B cell (primary cell): ENCODE measurements at regions not wholly inside any gene's neighbourhood (a gene's known extent, or its start where the extent isn't known, plus 50 kb on each side); places are given as distances from the start of the nearest gene placed in this dataset.

Experiments
- ATAC-seq: fragments of 200-7000 bp; cut with Tn5 transposase; one replicate; pipeline ENCODE4 v1.10.0; 2021; ENCODE audit warnings: low read depth, mild to moderate bottlenecking, moderate number of reproducible peaks, moderate library complexity
- CTCF ChIA-PET: fragments of 350-600 bp; sonication (Branson Sonifier 250); formaldehyde crosslinking; loops from one replicate; lab custom pipeline; 2021; ENCODE audit warnings: antibody characterized with exemption, inconsistent platforms; lab: Charles Lee
- POLR2A ChIA-PET: fragments of 350-600 bp; sonication (Branson Sonifier 250); formaldehyde crosslinking; loops from one replicate; lab custom pipeline; 2021; ENCODE audit warnings: antibody characterized with exemption; lab: Charles Lee
- DNase-seq: peaks from one replicate; pipeline ENCODE4 v3.0.0; 2013
- H2AFZ ChIP-seq: 2 replicates; pipeline ENCODE4 v1.6.1; 2012; ENCODE audit warnings: mild to moderate bottlenecking, low read depth, low read length; ENCODE audit not compliant: insufficient read depth, poor library complexity, severe bottlenecking
- H3K27ac ChIP-seq, 2 donors: 1 replicate in 1 of 2; 2 replicates in 1 of 2; pipeline ENCODE4 v1.5.1; 2012 to 2013; ENCODE audit warnings: low read length in 2 of 2, mild to moderate bottlenecking in 2 of 2, moderate library complexity in 1 of 2
- H3K27me3 ChIP-seq, 4 experiments: fragments of 200-600 bp in 1 of 4; sonication (generic) in 1 of 4; replicated peaks in 1 of 4; 1 replicate in 2 of 4; 2 replicates in 2 of 4; pipeline versions ENCODE4 v1.6.1 to v1.7.0; 2013 to 2016; ENCODE audit warnings: low read length in 3 of 4, mild to moderate bottlenecking in 2 of 4, mixed read lengths in 1 of 4, moderate library complexity in 1 of 4; ENCODE audit not compliant: insufficient read depth in 4 of 4, control insufficient read depth in 3 of 4; ENCODE audit errors: control extremely low read depth in 1 of 4
- H3K36me3 ChIP-seq, 2 experiments: replicated peaks in 1 of 2; 1 replicate in 1 of 2; 2 replicates in 1 of 2; pipeline versions ENCODE4 v1.6.1 to v1.7.1; 2013; ENCODE audit warnings: low read length in 1 of 2; ENCODE audit not compliant: insufficient read depth in 2 of 2, control insufficient read depth in 1 of 2; ENCODE audit errors: control extremely low read depth in 1 of 2, extremely low read depth in 1 of 2
- H3K4me1 ChIP-seq, 2 donors: fragments of 200-600 bp in 1 of 2; sonication (generic) in 1 of 2; 1 replicate in 1 of 2; 2 replicates in 1 of 2; pipeline versions ENCODE4 v1.5.1 to v1.6.1; 2013 to 2017; ENCODE audit warnings: low read length in 2 of 2; ENCODE audit not compliant: control insufficient read depth in 2 of 2, insufficient read depth in 2 of 2
- H3K4me2 ChIP-seq: replicated peaks from 2 replicates; pipeline ENCODE3; 2012; ENCODE audit warnings: mild to moderate bottlenecking, low read depth, low read length; ENCODE audit not compliant: poor library complexity, severe bottlenecking
- H3K4me3 ChIP-seq, 5 experiments: fragments of 200-600 bp in 1 of 5; sonication (generic) in 1 of 5; 1 replicate in 3 of 5; 2 replicates in 2 of 5; pipeline versions ENCODE4 v1.5.1 to v1.7.0; 2011 to 2016; ENCODE audit warnings: low read length in 4 of 5, mild to moderate bottlenecking in 4 of 5, low read depth in 2 of 5, control low read depth in 1 of 5, moderate library complexity in 1 of 5; ENCODE audit not compliant: insufficient read depth in 1 of 5; ENCODE audit errors: control extremely low read depth in 1 of 5, extremely low read depth in 1 of 5
- H3K79me2 ChIP-seq: fragments of 200-600 bp; sonication (generic); one replicate; pipeline ENCODE4 v1.6.0; 2016; ENCODE audit warnings: low read length; ENCODE audit not compliant: control insufficient read depth, insufficient read depth
- H3K9ac ChIP-seq: fragments of 200-600 bp; sonication (generic); 2 replicates; pipeline ENCODE4 v1.6.1; 2017; ENCODE audit warnings: mild to moderate bottlenecking, low read length, moderate library complexity
- H3K9me3 ChIP-seq, 3 donors: one replicate each; pipeline versions ENCODE4 v1.6.1 to v1.7.1; 2013; ENCODE audit warnings: low read length in 2 of 3; ENCODE audit not compliant: control insufficient read depth in 2 of 3, insufficient read depth in 1 of 3; ENCODE audit errors: control extremely low read depth in 1 of 3
- H4K20me1 ChIP-seq: 2 replicates; pipeline ENCODE4 v1.6.0; 2012; ENCODE audit warnings: mild to moderate bottlenecking, low read length; ENCODE audit not compliant: insufficient read depth, control insufficient read depth, poor library complexity, severe bottlenecking
- H3K27ac Mint-ChIP-seq: one replicate; pipeline ENCODE4 v1.8.0; 2021; ENCODE audit warnings: mixed read lengths
- H3K27me3 Mint-ChIP-seq: one replicate; pipeline ENCODE4 v1.8.0; 2021; ENCODE audit warnings: mixed read lengths
- H3K4me1 Mint-ChIP-seq: one replicate; pipeline ENCODE4 v1.8.0; 2021; ENCODE audit warnings: mixed read lengths
- H3K4me3 Mint-ChIP-seq: one replicate; pipeline ENCODE4 v1.8.0; 2021; ENCODE audit warnings: mixed read lengths
- H3K9me3 Mint-ChIP-seq: one replicate; pipeline ENCODE4 v1.8.0; 2022; ENCODE audit warnings: mixed read lengths; ENCODE audit not compliant: insufficient read depth
- EZH2 ChIP-seq: IDR thresholded peaks from 2 replicates; pipeline ENCODE4 v1.6.1; 2012; ENCODE audit warnings: borderline replicate concordance, low read depth, mild to moderate bottlenecking, moderate library complexity, low read length; ENCODE audit not compliant: insufficient read depth, poor library complexity, severe bottlenecking
- WGBS: methylation state at CpG from one replicate; pipeline ENCODE4 v1.1.5; 2013; ENCODE audit warnings: missing lambda C conversion rate; ENCODE audit not compliant: insufficient coverage; 5-methylcytosine and 5-hydroxymethylcytosine counted together
- intact Hi-C: fragments of 100-400 bp; cut with micrococcal nuclease; formaldehyde crosslinking; loops from one replicate; pipeline ENCODE4 v1.10.0; 2022
- TF ChIP-seq, protein P1 (sequence below): fragments of 200-600 bp; IDR thresholded peaks from one replicate; pipeline ENCODE4 v1.8.0; 2022; ENCODE audit warnings: antibody characterized with exemption, mild to moderate bottlenecking

DNA sequence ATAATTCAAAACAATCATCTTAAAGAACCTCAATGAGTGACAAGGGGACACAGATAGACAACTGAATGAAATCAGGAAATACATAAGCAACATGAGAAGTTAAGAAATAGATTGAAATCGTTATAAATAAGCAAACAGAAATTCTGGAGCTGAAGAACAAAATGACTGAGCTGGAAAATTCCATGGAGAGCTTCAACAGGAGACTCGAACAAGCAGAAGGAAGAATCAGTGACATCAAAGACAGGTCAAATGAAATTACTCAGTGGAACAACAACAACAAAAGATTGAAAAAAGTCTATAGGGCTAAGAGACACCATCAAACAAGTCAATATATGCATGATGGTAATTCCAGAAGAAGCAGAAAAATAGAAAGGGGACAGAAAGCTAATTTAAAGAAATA is 89.5 kb upstream of the ALKAL2 start:
- intact Hi-C loops: no loop called here
- no peaks in the 10 kb centered on the region for H3K79me2 ChIP-seq
- H3K36me3 ChIP-seq: no peaks in the 10 kb centered on the region
- no peaks in the 10 kb centered on the region for H3K4me1 Mint-ChIP-seq
- H3K4me3 ChIP-seq: no peak overlapping the region
- DNase-seq (no peak), ATAC-seq (no peak)
- TF ChIP-seq EZH2: no peak
- TF ChIP-seq, protein P1, sequence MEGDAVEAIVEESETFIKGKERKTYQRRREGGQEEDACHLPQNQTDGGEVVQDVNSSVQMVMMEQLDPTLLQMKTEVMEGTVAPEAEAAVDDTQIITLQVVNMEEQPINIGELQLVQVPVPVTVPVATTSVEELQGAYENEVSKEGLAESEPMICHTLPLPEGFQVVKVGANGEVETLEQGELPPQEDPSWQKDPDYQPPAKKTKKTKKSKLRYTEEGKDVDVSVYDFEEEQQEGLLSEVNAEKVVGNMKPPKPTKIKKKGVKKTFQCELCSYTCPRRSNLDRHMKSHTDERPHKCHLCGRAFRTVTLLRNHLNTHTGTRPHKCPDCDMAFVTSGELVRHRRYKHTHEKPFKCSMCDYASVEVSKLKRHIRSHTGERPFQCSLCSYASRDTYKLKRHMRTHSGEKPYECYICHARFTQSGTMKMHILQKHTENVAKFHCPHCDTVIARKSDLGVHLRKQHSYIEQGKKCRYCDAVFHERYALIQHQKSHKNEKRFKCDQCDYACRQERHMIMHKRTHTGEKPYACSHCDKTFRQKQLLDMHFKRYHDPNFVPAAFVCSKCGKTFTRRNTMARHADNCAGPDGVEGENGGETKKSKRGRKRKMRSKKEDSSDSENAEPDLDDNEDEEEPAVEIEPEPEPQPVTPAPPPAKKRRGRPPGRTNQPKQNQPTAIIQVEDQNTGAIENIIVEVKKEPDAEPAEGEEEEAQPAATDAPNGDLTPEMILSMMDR: no peak
- H3K27ac ChIP-seq: no peak overlapping the region
- no peaks in the 10 kb centered on the region for H3K4me1 ChIP-seq
- no peak overlapping the region for H2AFZ ChIP-seq
- no peak overlapping the region for H3K27ac Mint-ChIP-seq
- 75% methylated on average over 1 of the region's 2 CpGs for WGBS
- ChIA-PET CTCF (no interaction called here), POLR2A (no interaction called here)
- H3K9ac ChIP-seq: no peak overlapping the region
- H3K27me3 ChIP-seq: no peaks in the 10 kb centered on the region
- no peak overlapping the region for H3K4me2 ChIP-seq
- peaks cover 0 to 4% (median 2%) of the 10 kb centered on the region in 3 donors for H3K9me3 ChIP-seq
- H4K20me1 ChIP-seq: no peaks in the 10 kb centered on the region
- H3K4me3 Mint-ChIP-seq: no peak overlapping the region
- peaks cover 20% of the 10 kb centered on the region for H3K27me3 Mint-ChIP-seq
- peaks cover 10% of the 10 kb centered on the region for H3K9me3 Mint-ChIP-seq

DNA sequence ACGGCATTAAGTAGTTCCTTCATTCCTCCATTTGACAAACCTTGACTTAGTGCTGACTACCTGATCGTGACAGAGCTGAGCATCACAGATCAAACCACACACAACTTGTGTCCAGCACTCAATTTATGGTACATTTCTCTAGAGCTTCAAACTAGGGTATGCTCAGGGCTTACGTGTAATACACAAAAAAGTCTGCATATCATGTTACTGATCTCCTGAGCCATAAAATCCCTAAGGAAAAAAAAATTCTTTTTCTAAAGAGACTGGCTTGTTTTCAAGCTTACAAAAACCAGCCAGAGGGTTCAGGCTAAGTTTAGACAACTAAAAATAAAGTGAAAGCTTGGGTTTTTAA is 88.0 kb upstream of the ALKAL2 start:
- WGBS: 94% methylated on average over 2 of the region's 3 CpGs
- DNase-seq (no peak), ATAC-seq (no peak)
- H3K4me2 ChIP-seq: no peak overlapping the region
- H3K4me1 ChIP-seq: no peaks in the 10 kb centered on the region
- no peak overlapping the region for H2AFZ ChIP-seq
- Mint-ChIP-seq H3K9me3 (peaks cover 10% of the 10 kb centered on the region), H3K4me3 (no peak overlapping the region), H3K27ac (no peak overlapping the region), H3K27me3 (peaks cover 19% of the 10 kb centered on the region), H3K4me1 (no peaks in the 10 kb centered on the region)
- H3K9me3 ChIP-seq: peaks cover 0 to 4% (median 2%) of the 10 kb centered on the region in 3 donors
- no peaks in the 10 kb centered on the region for H3K27me3 ChIP-seq
- TF ChIP-seq, protein P1: no peak
- no peak for TF ChIP-seq EZH2
- CTCF ChIA-PET: no interaction called here
- no peaks in the 10 kb centered on the region for H3K36me3 ChIP-seq
- no peak overlapping the region for H3K27ac ChIP-seq
- H4K20me1 ChIP-seq: no peaks in the 10 kb centered on the region
- no peak overlapping the region for H3K9ac ChIP-seq
- intact Hi-C loops: no loop called here
- POLR2A ChIA-PET: no interaction called here
- no peaks in the 10 kb centered on the region for H3K79me2 ChIP-seq
- H3K4me3 ChIP-seq: no peak overlapping the region
